IMR-90 (cell line): ENCODE measurements at regions not wholly inside any gene's neighbourhood (a gene's known extent, or its start where the extent isn't known, plus 50 kb on each side); places are given as distances from the start of the nearest gene placed in this dataset.

Source experiments
- BHLHE40 ChIP-seq: fragments of 150-350 bp; IDR thresholded peaks from 2 replicates; pipeline ENCODE4 v1.6.1; 2016; ENCODE audit warnings: mild to moderate bottlenecking, low read depth, low read length
- CEBPB ChIP-seq: IDR thresholded peaks from 2 replicates; pipeline ENCODE4 v1.6.1; 2012; ENCODE audit warnings: low read depth, low read length, improper control_type of control experiment
- FOS ChIP-seq: fragments of 150-350 bp; IDR thresholded peaks from 2 replicates; pipeline ENCODE4 v1.6.1; 2016; ENCODE audit warnings: low read depth, low read length
- MAFK ChIP-seq: IDR thresholded peaks from 2 replicates; pipeline ENCODE4 v1.6.1; 2012; ENCODE audit warnings: low read depth, low read length, improper control_type of control experiment
- MXI1 ChIP-seq: IDR thresholded peaks from 2 replicates; pipeline ENCODE4 v1.6.1; 2012; ENCODE audit warnings: low read depth, mild to moderate bottlenecking, low read length, moderate library complexity, borderline replicate concordance
- POLR2A ChIP-seq: IDR thresholded peaks from 2 replicates; pipeline ENCODE4 v1.6.1; 2012; ENCODE audit warnings: mild to moderate bottlenecking, low read depth, low read length
- TF ChIP-seq, protein P1 (sequence below): conservative IDR thresholded peaks from 2 replicates; pipeline ENCODE4 v1.5.1; 2012; ENCODE audit warnings: mild to moderate bottlenecking, low read depth, low read length, improper control_type of control experiment
- TF ChIP-seq, protein P2 (sequence below): fragments of 150-350 bp; IDR thresholded peaks from 2 replicates; pipeline ENCODE4 v1.6.1; 2017; ENCODE audit warnings: mild to moderate bottlenecking, antibody characterized with exemption, low read length, low read depth

DNA sequence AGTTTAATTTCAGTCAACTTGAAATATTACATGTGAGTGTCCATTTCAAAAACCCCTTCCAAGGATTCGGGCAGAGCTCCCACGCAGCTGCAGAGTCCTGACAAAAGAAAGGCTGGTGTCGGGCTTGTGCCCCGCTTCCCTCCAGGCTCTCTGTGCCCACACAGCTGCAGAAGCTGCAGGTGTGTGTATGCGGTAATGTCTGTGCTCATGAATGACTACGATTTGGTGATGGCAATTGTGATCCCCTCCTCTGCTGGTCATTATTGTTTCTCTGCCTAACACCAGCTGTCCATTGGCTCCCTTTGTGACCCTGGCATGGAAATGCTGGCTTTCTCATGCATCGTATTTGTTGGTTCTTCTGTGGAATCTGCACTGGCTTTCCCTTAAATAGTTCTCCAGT is 224.8 kb downstream of the NUP35 start:
- TF ChIP-seq, protein P1, sequence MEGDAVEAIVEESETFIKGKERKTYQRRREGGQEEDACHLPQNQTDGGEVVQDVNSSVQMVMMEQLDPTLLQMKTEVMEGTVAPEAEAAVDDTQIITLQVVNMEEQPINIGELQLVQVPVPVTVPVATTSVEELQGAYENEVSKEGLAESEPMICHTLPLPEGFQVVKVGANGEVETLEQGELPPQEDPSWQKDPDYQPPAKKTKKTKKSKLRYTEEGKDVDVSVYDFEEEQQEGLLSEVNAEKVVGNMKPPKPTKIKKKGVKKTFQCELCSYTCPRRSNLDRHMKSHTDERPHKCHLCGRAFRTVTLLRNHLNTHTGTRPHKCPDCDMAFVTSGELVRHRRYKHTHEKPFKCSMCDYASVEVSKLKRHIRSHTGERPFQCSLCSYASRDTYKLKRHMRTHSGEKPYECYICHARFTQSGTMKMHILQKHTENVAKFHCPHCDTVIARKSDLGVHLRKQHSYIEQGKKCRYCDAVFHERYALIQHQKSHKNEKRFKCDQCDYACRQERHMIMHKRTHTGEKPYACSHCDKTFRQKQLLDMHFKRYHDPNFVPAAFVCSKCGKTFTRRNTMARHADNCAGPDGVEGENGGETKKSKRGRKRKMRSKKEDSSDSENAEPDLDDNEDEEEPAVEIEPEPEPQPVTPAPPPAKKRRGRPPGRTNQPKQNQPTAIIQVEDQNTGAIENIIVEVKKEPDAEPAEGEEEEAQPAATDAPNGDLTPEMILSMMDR = no peak
- TF ChIP-seq POLR2A (no peak), CEBPB (no peak), MAFK (no peak), FOS (no peak), BHLHE40 (no peak), MXI1 (no peak)
- TF ChIP-seq, protein P2, sequence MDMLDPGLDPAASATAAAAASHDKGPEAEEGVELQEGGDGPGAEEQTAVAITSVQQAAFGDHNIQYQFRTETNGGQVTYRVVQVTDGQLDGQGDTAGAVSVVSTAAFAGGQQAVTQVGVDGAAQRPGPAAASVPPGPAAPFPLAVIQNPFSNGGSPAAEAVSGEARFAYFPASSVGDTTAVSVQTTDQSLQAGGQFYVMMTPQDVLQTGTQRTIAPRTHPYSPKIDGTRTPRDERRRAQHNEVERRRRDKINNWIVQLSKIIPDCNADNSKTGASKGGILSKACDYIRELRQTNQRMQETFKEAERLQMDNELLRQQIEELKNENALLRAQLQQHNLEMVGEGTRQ = no peak
